Occipital lobe (tissue), 1 donor: ENCODE measurements at regions not wholly inside any gene's neighbourhood (a gene's known extent, or its start where the extent isn't known, plus 50 kb on each side); places are given as distances from the start of the nearest gene placed in this dataset.
"Not testable (repeated sequence)": the region's sequence is repeated elsewhere in the genome, so short reads cannot be mapped to it uniquely, and the experiment has no call there.

Experiments
- DNase-seq: peaks from one replicate; lab custom pipeline; 2025; lab: John Stamatoyannopoulos, UW

DNA sequence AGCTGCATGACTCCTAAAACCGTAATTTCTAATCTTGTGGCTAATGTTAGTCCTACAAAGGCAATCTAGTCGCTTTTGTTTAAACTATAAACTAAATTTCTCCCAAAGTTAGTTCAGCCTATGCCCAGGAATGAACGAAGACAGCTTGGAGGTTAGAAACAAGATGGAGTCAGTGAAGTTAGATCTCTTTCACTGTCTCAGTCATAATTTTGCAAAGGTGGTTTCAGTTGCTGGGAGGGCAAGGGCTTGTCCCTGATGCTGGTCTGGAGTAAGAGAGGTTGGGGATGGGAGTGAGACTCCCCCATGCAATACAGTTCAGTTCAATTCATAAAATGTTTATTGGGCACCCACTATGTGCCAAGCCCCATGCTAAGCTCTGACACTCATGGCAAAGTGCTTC, 362.1 kb downstream of the TYW1 start:
- not testable (repeated sequence) for DNase-seq

- DNase-seq: no peak
Observed at GRCh38 chr7:67359900-67360299, 363.3 kb downstream of the TYW1 start.

DNA sequence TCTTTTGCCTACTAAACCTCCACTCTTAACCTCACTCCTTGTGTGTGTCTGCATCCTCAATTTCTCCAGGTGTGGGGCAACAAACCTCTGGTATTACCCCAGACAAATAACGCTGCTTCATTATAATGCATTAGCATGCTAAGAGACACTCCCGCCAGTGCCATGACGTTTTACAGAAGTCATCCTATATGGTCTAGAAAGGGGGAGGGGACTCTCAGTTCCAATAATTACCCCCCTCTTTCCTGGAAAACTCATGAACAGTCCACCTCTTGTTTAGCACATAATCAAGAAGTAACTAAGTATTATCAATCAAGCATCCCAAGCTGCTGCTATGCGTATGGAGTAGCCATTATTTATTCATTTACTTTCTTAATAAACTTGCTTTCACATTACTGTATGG, 364.5 kb downstream of the TYW1 start:
- no peak for DNase-seq

DNA sequence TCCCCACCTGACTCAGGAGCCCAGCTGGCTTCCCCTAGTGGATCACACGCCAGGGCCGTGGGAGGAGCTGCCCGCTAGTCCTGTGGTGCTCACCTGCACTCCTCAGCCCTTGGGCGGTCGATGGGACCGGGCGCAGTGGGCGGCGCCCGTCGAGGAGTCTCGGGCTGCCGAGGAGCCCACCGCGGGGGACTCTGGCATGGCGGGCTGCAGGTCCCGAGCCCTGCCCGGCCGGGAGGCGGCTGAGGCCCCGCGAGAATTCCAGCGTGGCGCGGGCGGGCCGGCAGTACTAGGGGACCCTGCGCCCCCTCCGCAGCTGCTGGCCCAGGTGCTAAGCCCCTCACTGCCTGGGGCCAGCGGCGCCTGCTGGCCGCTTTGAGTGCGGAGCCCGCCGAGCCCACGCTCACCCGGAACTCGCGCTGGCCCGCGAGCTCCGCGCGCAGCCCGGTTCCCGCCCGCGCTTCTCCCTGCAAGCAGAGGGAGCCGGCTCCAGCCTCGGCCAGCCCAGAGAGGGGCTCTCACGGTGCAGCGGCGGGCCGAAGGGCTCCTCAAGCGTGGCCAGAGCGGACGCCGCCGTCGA, 367.9 kb downstream of the TYW1 start:
- DNase-seq: no peak

DNA sequence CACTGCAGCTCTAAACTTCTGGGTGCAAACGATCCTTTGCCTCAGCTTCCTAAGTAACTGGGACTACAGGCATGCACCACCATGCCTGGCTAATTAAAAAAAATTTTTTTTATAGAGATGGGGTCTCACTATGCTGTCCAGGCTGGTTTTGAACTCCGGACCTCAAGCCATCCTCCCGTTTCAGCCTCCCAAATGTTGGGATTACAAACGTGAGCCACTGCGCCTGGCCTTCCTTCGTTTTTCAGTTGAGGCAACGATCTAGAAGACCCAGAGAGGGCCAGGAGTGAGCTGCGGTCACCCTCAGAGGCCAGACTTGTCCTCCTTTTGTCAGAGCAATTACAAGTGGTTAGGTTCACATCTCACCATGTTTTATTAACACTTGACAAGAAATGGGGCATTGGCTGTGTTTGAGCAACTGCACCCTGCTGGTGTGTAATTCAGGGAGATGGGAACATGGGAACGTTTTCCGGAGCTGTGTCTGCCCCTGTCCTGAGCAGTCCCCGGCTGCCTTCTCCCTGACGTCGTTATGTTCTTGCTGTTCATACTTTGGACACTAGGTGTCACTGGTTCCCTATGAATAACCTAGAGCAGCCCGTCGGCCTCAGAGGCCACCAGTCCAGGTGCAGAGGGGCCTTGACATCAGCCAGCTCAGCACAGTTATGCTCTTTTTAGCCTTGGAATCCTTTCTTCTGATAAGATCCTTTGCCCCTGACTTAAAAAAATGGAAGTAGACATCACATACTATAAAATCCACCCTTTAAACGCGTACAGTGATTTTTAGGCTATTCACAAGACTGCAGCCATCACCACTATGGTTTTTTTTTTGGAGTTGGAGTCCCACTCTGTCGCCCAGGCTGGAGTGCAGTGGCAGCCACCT, 375.0 kb downstream of the TYW1 start:
- peak; percentile 27 for DNase-seq

DNA sequence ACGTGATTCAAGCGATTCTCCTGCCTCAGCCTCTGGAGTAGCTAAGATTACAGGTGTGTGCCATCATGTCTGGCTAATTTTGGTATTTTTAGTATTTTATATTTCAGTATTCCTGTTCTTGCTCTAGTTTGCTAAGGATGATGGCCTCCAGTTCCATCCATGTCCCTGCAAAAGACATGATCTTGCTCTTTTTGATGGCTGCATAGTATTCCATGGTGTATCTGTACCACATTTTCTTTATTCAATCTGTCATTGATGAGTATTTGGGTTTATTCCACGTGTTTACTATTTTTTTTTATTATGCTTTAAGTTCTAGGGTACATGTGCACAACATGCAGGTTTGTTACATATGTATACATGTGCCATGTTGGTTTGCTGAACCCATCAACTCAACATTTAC, 376.8 kb downstream of the TYW1 start:
- DNase-seq: not testable (repeated sequence)

GRCh38 chr7:67375427-67375826, 378.8 kb downstream of the TYW1 start:
- DNase-seq: no peak

DNA sequence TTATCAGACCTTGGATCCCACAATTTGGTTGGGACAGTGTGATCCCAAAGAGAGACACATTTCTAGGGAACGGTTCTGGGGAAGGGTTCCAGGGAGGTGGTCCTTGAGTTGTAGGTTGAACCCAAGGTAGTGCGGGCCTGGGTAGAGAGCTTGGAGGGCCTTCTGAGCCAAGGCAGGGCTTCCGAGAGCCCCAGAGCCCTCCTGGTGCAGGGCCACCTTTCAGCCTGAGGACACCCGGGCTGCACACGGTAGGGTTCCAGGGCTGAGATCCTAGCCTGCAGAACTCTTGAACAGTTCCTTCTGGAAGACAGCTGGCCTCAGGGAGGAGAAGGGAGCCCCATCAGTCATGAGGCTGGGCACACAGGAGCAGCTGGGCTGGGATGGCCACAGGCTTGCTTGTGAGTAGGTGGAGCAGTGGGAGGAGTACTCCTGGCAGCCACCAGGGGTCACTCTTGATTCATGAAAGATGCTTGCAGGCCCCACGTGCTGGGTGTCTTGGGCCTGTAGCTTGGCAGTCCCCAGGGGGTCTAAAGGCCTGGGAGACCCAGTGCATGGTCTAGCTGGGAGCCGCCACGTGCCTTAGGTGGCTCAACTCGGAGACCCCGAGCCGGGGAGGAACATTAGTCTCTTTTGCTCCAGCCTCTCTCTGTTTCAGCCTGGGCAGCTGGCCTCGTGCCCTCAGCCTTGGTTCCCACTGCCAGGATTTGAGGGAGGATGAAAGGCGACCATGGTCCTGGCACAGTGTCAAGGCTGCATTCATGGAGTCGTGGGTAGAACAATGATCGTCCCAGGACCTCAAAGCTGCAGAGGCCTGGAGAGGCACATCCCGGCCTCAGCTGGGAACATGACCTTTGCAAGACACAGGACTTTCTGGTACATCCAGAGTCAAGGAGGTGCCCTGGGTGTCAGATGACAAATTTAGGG, 381.6 kb downstream of the TYW1 start:
- peak; percentile 40 for DNase-seq

- no peak for DNase-seq
Observed at GRCh38 chr7:67380326-67380725, 383.7 kb downstream of the TYW1 start.

GRCh38 chr7:67380858-67381257, 384.2 kb downstream of the TYW1 start:
- DNase-seq: no peak

DNA sequence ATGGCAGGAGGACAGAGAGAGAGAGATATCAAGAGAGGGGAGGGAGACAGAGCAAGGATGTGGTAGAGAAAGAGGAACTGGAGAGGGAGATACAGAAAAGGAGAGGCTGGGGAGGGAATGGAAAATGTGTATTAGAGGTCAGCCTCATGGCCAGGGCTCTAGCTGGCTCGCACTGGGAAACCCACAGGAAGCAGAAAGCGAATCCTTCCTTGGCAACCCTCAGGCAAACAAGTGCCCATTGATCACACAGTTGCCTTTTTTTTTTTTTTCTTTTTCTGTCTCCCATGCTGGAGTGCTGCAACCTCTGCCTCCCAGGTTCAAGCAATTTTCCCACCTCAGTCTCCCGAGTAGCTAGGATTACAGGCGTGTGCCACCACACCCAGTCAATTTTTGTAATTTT, 391.2 kb downstream of the TYW1 start:
- DNase-seq: no peak

GRCh38 chr7:67391168-67391567, 394.5 kb downstream of the TYW1 start:
- DNase-seq: no peak

DNA sequence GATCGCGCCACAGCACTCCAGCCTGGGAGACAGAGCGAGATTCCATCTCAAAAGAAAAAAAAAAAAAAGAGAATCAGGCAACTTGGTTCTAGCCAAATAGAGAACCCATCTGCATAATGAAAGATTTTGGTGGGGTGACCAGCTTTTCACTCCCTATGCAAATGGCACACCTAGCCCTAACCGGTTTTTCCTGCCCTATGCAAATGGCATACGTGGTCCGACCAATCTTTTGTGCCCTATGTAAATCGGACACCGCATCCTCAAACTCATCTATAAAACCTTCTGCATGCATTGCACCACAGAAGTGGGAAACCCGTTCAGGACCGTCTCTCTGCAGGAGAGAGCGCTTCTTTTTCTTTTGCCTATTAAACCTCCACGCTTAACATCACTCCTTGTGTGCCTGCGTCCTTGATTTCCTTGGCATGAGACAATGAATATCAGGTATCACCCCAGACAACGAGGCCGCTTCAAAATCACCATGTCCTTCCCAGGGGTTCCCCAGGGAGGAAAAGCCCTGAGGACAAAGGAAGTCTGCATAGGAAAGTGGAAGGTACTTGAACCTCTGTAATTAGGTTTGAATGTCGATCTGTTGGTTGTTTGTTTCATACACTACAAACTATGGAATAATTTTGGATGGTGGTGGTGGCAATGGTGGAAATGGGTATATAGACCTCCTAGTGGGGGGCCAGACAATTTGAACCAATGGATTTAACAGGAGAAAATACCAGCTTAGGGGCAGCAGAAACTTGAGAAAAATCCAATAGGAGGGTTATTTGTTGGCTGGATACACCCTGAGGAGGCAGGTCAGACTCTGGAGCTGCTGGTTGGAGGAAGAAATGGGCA, 396.2 kb downstream of the TYW1 start:
- no peak for DNase-seq

DNA sequence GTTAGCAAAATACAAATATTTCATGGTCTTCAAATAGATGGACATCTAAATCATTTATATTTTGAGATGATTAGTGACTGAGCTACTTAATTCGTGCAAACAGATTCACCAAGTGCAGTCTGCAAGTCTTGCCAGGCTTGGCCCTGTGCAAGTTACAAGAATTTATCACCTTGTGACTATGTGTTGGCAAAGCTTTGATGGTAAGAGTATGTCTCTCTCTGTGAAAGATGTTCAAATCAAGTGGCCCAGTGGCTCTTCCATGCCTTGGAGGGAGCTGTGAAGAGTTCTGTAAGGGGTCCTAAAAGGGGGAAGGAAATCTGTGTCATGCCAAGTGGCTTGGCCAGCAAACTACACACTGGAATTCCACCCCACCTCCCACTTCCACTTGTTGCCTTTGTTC, 397.3 kb downstream of the TYW1 start:
- DNase-seq: no peak

- DNase-seq: no peak
Observed at GRCh38 chr7:67398916-67399315, 402.3 kb downstream of the TYW1 start.

DNA sequence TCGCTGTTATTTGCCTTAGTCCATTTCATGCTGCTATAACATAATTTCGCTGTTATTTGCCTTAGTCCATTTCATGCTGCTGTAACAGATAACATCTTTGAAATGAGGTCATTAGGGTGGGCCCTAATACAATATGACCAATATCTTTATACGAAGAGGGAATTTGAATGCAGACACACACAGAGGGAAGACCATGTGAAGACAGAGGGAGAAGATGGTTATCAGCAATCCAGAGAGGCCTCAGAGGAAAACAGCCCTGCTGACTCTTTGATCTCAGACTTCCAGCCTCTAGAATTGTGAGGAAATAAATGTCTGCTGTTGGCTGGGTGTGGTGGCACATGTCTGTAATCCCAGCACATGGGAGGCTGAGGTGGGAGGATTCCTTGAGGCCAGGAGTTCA, 404.9 kb downstream of the TYW1 start:
- no peak for DNase-seq

DNA sequence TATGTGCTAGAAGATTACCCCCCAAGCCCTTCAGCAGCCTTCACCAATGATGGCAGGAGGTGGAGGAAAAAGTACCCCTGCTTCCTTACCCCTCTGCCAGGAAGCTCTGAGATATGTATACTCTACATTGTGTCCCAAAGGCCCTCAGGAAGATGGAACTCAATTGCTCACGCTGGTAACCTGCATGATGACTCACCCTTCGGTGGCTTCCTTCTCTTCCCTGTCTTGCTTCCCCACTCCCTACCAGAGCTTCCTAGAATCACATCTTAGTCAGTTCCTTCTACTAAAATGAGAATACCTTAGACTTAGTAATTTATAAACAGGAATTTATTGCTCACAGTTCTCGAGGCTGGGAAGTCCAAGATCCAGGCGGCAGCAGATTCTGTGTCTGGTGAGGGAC, 405.6 kb downstream of the TYW1 start:
- no peak for DNase-seq

- no peak for DNase-seq
Observed at GRCh38 chr7:67406976-67407375, 410.3 kb downstream of the TYW1 start.

DNA sequence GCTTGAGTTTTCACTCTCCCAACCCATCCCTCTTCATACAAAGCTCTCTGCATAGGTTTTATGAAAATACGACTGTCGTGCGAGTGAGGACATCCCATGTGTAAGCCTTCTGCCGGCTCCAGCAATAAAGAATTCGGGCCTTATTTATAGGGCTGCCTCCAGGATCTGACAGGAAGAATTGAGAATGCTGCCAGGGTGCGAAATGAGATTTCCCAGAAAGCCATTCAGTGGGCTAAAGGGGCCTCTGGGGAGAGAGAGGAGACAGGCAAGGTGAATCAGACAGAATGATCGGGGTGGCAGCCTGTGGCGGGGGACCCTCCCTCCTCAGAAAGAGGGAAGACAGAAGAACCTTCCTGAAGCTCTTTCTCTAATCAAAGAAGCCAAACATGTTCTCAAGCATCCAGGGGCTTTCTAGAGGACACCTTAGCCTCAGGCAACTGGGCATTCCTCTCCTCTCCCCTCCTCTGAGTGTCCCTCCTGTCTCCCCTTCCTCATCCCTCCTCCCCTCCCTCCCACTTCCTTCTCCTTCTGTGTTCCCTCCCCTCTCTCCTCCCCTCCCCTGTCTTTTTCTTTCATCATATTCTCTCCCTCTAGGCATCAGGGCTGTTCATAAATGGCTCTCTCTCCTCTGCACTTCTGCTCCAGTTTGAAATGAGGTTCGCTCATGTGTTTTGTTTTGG, 410.9 kb downstream of the TYW1 start:
- no peak for DNase-seq

DNA sequence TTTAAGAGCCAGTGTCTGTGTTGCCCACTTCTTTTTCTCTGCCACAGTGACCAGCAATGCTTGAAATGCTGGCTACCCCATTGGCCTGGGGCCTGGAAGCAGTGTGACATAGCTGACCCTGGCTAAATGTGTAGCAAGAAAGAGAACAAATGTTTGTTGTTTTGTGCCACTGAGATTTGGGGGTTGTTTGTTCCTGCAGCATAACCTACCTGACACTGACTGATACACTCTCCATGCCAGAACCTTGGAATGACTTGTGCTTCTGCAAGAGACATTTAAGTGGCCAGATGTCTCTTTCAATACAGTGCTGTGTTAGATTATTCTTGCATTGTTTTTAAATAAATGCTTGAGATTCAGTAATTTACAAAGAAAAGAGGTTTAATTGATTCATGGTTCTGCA, 411.5 kb downstream of the TYW1 start:
- no peak for DNase-seq

DNA sequence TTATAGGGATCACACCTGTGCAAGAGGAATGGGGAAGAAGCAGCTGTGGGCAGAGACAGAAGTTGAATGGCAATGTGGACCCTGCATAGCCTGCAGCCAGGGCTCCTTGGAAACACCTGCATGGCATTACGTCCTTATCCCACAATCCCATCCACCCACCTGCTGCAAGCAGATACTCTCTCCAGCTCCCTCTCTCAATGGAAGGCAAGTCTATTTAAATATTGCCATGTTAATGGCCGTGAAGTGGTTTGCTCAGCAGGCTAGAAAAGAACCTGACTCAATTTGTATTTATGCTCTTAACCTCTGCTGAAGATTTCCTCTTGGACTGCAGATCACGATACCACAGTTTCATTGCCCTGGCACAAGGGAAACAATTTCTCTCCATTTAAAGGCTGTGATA, 417.0 kb downstream of the TYW1 start:
- DNase-seq: no peak
